GM21619 (cell line): ENCODE measurements at regions not wholly inside any gene's neighbourhood (a gene's known extent, or its start where the extent isn't known, plus 50 kb on each side); places are given as distances from the start of the nearest gene placed in this dataset.
"Not testable (repeated sequence)": the region's sequence is repeated elsewhere in the genome, so short reads cannot be mapped to it uniquely, and the experiment has no call there.

Source experiments
- ATAC-seq: cut with Tn5 transposase; IDR thresholded peaks from one replicate; pipeline ENCODE4 v1.9.1; 2021; ENCODE audit not compliant: unreplicated experiment

DNA sequence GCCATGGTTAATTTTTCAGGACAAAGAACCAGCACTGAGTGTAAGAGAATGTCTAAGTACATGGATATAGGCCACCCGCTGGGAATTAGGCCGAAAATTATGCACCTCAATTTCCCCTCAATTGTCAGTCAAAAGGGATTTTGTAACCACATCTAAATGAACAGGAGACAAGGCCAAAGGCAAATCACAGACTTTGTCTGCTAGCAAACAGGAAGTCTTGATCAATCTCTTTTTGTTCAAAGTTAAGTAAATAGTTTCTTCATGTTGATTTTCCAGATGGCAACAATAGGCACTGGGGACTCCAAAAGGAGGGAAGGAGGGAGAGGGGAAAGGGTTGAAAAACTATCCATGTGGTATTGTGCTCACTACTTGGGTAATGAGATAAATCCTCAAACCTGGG, 276.0 kb downstream of the COG6 start:
- no peak for ATAC-seq

DNA sequence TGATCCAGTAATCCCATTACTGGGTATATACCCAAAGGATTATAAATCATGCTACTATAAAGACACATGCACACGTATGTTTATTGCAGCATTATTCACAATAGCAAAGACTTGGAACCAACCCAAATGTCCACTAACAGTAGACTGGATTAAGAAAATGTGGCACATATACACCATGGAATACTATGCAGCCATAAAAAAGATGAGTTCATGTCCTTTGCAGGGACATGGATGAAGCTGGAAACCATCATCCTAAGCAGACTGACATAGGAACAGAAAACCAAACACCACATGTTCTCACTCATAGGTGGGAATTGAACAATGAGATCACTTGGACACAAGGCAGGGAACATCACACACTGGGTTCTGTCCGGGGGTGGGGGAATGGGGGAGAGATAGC, 277.1 kb downstream of the COG6 start:
- ATAC-seq: not testable (repeated sequence)

- ATAC-seq: no peak
Measured at GRCh38 chr13:39935155-39935554, 279.7 kb downstream of the COG6 start.

GRCh38 chr13:39938596-39938995, 283.1 kb downstream of the COG6 start:
- ATAC-seq: no peak

DNA sequence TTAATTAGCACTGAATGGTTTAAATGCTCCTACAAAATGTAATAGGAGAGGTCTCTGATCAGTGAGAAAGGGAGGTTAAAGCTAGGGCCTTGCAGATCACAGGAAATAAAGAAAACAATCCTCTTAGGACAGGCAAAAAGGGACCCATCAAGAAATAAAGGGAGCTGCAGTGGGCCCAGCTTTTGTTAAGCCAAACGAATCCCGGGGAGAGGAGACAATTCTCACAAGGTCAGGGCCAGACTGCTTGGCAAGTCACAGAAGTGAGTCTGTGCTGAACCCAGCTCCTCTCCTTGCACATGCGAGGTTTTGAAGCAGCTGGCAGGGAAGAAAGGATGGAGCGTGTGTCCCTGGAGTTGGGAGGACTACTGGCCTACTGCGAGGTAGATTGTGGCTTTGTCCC, 285.8 kb downstream of the COG6 start:
- ATAC-seq: no peak

DNA sequence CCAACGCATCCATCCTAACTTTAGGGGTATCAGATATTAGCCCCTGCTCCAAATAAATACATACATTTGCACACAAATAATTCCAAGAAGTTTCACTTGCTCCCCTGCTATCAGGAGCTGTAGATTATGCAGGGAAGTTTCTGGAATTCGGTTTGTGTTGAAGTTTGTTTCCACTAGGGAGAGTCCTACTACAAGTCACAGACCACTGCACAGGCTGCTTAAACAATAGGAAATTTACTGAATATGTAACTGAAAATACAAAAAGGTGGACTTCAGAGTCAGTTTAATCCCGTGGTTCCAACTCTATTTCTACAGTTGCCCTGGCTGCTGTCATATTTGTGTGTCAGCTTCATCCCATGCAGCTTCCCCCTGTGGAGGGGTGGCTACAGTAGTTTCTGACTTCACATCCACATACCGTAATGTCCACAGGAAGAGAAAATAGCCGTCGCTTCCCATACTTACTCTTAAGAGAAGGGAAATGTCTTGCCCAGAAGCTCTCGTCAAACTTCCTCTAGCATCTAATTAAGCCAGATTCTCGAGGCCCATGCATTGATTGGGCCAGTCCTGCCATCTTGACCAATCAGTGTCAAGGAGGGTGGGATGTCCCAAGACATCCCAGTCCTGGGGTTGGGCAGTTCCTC, 286.6 kb downstream of the COG6 start:
- ATAC-seq: no peak

- peak; percentile 98 for ATAC-seq
Measured at GRCh38 chr13:39942552-39943273, 287.3 kb downstream of the COG6 start.

DNA sequence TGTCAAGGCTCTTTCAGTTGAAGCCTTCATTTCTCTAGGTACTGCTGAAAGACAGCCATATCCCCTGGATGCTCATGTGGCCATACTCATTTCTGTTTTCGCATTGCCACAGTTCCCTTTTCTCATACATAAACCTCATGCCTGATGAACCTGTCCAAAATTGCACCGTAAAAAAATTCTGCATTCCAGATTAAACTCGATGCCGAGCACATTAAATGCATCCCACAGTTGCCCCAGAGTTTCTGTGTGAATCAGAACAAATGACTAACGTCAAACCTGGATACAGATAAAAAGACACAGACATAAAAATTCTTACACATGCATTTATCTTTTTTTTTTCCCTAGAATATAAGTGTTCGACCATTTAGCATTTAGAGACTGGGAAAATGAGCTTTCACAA, 288.2 kb downstream of the COG6 start:
- no peak for ATAC-seq

GRCh38 chr13:39945226-39945625, 289.8 kb downstream of the COG6 start:
- no peak for ATAC-seq

GRCh38 chr13:39946769-39947168, 291.3 kb downstream of the COG6 start:
- no peak for ATAC-seq

- no peak for ATAC-seq
Measured at GRCh38 chr13:39951301-39951700, 295.8 kb downstream of the COG6 start.

- ATAC-seq: no peak
Measured at GRCh38 chr13:39952249-39953233, 297.1 kb downstream of the COG6 start.

GRCh38 chr13:39954476-39954875, 299.0 kb downstream of the COG6 start:
- no peak for ATAC-seq

DNA sequence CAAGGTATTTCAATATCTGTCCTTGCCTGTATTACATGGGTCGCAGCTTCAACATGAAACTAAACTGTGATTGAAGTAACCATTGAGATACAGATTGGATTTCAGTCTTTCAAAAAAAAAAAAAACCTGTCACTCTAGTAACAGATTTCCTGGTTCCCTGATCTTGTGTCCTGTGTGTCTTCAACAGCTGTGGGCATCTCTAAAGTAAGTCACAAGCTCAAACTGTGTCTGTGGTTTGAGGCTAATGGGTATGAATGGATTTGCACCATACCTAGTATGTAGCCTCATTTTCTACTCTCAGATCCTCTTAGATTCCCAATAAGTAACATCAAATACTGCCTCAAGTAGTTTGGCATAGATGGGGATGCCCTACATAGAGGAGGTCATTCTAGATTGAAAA, 300.1 kb downstream of the COG6 start:
- ATAC-seq: peak; percentile 22

DNA sequence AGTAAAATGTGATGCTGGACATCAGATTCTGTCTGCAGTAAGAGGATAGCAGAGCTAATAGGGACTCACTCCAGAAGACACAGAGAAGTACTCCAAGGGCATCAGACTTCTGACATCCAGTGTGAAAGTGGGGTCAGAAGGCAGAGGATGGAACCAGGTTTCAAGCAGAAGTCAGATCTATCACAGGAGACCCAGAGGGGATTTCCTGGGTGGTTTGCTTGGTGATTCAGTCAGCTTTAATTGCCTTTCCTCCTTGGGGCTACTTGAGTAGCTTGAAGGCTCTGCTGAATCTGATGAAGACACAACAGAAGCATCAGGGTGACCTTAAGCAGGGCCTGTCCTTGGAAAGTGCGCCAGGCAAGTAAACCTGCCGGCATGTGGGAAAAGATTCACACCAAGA, 300.6 kb downstream of the COG6 start:
- ATAC-seq: peak; percentile 71

- no peak for ATAC-seq
Measured at GRCh38 chr13:39957868-39958677, 302.6 kb downstream of the COG6 start.

DNA sequence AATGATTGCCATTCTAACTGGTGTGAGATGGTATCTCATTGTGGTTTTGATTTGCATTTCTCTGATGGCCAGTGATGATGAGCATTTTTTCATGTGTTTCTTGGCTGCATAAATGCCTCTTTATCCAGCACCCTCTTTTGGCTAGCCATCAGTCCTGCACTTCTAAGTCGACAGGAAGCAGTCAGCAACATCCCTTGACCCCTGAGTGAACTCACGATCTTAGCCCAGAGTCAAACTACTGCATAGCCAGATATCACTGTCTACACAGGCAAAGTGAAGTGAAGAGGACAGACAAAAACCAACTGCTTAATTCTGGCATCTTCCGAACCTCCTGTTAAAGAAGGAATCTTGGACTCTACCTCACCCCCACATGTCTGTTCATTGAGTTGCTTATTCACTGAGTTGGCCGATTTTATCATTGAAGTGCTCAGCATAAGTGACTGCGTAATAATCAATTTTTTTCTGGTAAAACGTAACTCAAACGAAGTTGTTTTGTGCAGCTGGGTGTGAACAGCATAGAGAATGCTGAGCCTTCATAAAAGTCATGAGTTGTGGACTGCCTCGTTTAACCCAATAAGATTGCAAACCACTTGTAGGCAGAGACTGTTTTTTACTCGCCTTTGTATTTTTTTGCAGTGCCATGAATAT, 304.2 kb downstream of the COG6 start:
- no peak for ATAC-seq

GRCh38 chr13:39960191-39960590, 304.7 kb downstream of the COG6 start:
- ATAC-seq: no peak

DNA sequence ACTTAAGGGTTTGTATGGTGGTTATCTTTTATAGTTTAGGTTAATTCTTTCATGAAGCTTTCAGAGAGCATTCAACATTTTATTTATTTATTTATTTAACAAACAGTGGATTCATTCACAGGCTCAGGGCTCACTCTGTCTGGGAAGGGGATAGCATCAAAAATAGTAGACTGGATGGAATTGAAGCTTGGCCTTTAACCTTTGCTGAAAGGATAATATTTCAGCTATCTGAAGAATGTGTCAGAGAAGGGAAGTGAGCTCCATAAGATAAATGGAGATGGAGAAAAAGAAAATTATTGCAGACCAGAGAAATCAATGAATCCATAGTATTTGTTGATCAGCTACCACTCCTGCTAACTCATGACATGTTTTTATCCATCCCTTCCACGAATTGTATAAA, 305.6 kb downstream of the COG6 start:
- no peak for ATAC-seq

GRCh38 chr13:39963612-39964011, 308.1 kb downstream of the COG6 start:
- ATAC-seq: no peak
